HEK293 (cell line): ENCODE measurements at regions not wholly inside any gene's neighbourhood (a gene's known extent, or its start where the extent isn't known, plus 50 kb on each side); places are given as distances from the start of the nearest gene placed in this dataset.

ENCODE experiments used
- CTCF ChIA-PET: fragments of 350-600 bp; formaldehyde crosslinking; extraction: SDS; loops from one replicate; lab custom pipeline; 2021; ENCODE audit warnings: antibody characterized with exemption; lab: Yijun Ruan, JAX
- POLR2A ChIA-PET: fragments of 300-600 bp; formaldehyde crosslinking; extraction: SDS; loops from one replicate; lab custom pipeline; 2020; ENCODE audit warnings: antibody characterized with exemption, inconsistent platforms; lab: Yijun Ruan, JAX
- H3K27ac ChIP-seq: fragments of 200-500 bp; sonication (Bioruptor generic); 2 replicates; pipeline ENCODE4 v1.5.1; 2014; ENCODE audit warnings: low read depth, low read length, control low read depth, inconsistent platforms; ENCODE audit errors: extremely low read depth
- H3K36me3 ChIP-seq, 2 experiments: fragments of 200-500 bp in 1 of 2; sonication (Bioruptor generic) in 1 of 2; 1 replicate in 1 of 2; 2 replicates in 1 of 2; pipeline ENCODE4 v1.5.1; 2014 to 2017; ENCODE audit warnings: inconsistent platforms in 2 of 2, low read length in 2 of 2; ENCODE audit not compliant: control insufficient read depth in 2 of 2, insufficient read depth in 1 of 2
- H3K4me1 ChIP-seq: fragments of 200-500 bp; sonication (Bioruptor generic); 2 replicates; pipeline ENCODE4 v1.5.1; 2014; ENCODE audit warnings: mild to moderate bottlenecking, low read length, inconsistent platforms; ENCODE audit not compliant: control insufficient read depth, insufficient read depth
- H3K4me3 ChIP-seq: 2 replicates; pipeline ENCODE4 v1.5.1; 2011; ENCODE audit warnings: low read depth, mild to moderate bottlenecking, control low read depth, low read length, moderate library complexity
- H3K9me3 ChIP-seq: fragments of 200-500 bp; sonication (Bioruptor generic); 2 replicates; pipeline ENCODE4 v1.5.1; 2014; ENCODE audit warnings: low read depth, low read length, inconsistent platforms; ENCODE audit not compliant: control insufficient read depth, insufficient read depth
- HIC1 ChIP-seq: fragments of 450-650 bp; formaldehyde crosslinking; IDR thresholded peaks from 2 replicates; pipeline ENCODE4 v1.5.1; 2016; ENCODE audit warnings: missing biosample characterization, missing genetic modification characterization
- KLF16 ChIP-seq: fragments of 450-650 bp; formaldehyde crosslinking; IDR thresholded peaks from 2 replicates; pipeline ENCODE4 v1.5.1; 2017; ENCODE audit warnings: missing biosample characterization, missing genetic modification characterization
- PRDM1 ChIP-seq: fragments of 450-650 bp; formaldehyde crosslinking; IDR thresholded peaks from 2 replicates; pipeline ENCODE4; 2016; ENCODE audit warnings: missing biosample characterization, missing genetic modification characterization
- SCRT2 ChIP-seq: fragments of 450-650 bp; formaldehyde crosslinking; IDR thresholded peaks from 2 replicates; pipeline ENCODE4 v1.5.1; 2016; ENCODE audit warnings: missing biosample characterization, missing genetic modification characterization
- SP2 ChIP-seq: fragments of 450-650 bp; formaldehyde crosslinking; IDR thresholded peaks from 2 replicates; pipeline ENCODE4 v1.5.1; 2016; ENCODE audit warnings: missing biosample characterization, missing genetic modification characterization
- ZBTB49 ChIP-seq: fragments of 450-650 bp; formaldehyde crosslinking; IDR thresholded peaks from 2 replicates; pipeline ENCODE4 v1.5.1; 2016; ENCODE audit warnings: missing biosample characterization, missing genetic modification characterization, low read depth
- ZBTB6 ChIP-seq: fragments of 450-650 bp; formaldehyde crosslinking; IDR thresholded peaks from 2 replicates; pipeline ENCODE4 v1.5.1; 2017; ENCODE audit warnings: missing biosample characterization, missing genetic modification characterization
- ZBTB7A ChIP-seq: fragments of 450-650 bp; formaldehyde crosslinking; IDR thresholded peaks from 2 replicates; pipeline ENCODE4 v1.5.1; 2016; ENCODE audit warnings: low read depth, missing biosample characterization, missing genetic modification characterization
- ZBTB8A ChIP-seq: fragments of 450-650 bp; formaldehyde crosslinking; IDR thresholded peaks from 2 replicates; pipeline ENCODE4 v1.5.1; 2016; ENCODE audit warnings: missing biosample characterization, missing genetic modification characterization
- ZNF114 ChIP-seq: fragments of 450-650 bp; formaldehyde crosslinking; IDR thresholded peaks from 2 replicates; pipeline ENCODE4 v1.5.0; 2017; ENCODE audit warnings: missing biosample characterization, missing genetic modification characterization
- ZNF239 ChIP-seq: fragments of 450-650 bp; formaldehyde crosslinking; IDR thresholded peaks from 2 replicates; pipeline ENCODE4 v1.5.1; 2016; ENCODE audit warnings: missing biosample characterization, missing genetic modification characterization
- ZNF280C ChIP-seq: fragments of 450-650 bp; formaldehyde crosslinking; IDR thresholded peaks from 2 replicates; pipeline ENCODE4 v1.5.1; 2016; ENCODE audit warnings: missing biosample characterization, missing genetic modification characterization
- ZNF398 ChIP-seq: fragments of 450-650 bp; formaldehyde crosslinking; IDR thresholded peaks from 2 replicates; pipeline ENCODE4 v1.5.1; 2017; ENCODE audit warnings: missing biosample characterization, missing genetic modification characterization
- ZNF449 ChIP-seq: fragments of 450-650 bp; formaldehyde crosslinking; IDR thresholded peaks from 2 replicates; pipeline ENCODE4 v1.5.1; 2017; ENCODE audit warnings: missing biosample characterization, mild to moderate bottlenecking, missing genetic modification characterization, moderate library complexity
- ZNF529 ChIP-seq: fragments of 450-650 bp; formaldehyde crosslinking; IDR thresholded peaks from 2 replicates; pipeline ENCODE4 v1.5.1; 2017; ENCODE audit warnings: missing genetic modification characterization, missing biosample characterization; ENCODE audit not compliant: insufficient replicate concordance
- ZNF544 ChIP-seq: fragments of 450-650 bp; formaldehyde crosslinking; IDR thresholded peaks from 2 replicates; pipeline ENCODE4 v1.5.0; 2017; ENCODE audit warnings: missing biosample characterization, missing genetic modification characterization
- ZNF549 ChIP-seq: fragments of 450-650 bp; IDR thresholded peaks from 2 replicates; pipeline ENCODE4 v1.5.1; 2018; ENCODE audit warnings: missing biosample characterization, missing genetic modification characterization, mild to moderate bottlenecking, inconsistent platforms, moderate library complexity
- ZNF555 ChIP-seq: fragments of 450-650 bp; formaldehyde crosslinking; conservative IDR thresholded peaks from 2 replicates; pipeline ENCODE4 v1.5.1; 2017; ENCODE audit warnings: missing biosample characterization, mild to moderate bottlenecking, missing genetic modification characterization, inconsistent platforms
- ZNF660 ChIP-seq: fragments of 450-650 bp; IDR thresholded peaks from 2 replicates; pipeline ENCODE4 v1.5.1; 2018; ENCODE audit warnings: missing biosample characterization, mild to moderate bottlenecking, missing genetic modification characterization
- ZSCAN16 ChIP-seq: fragments of 450-650 bp; formaldehyde crosslinking; IDR thresholded peaks from 2 replicates; pipeline ENCODE4 v1.5.1; 2016; ENCODE audit warnings: missing biosample characterization, missing genetic modification characterization

- no peaks in the 10 kb centered on the region for H3K4me1 ChIP-seq
- no peak overlapping the region for H3K4me3 ChIP-seq
- CTCF ChIA-PET, result no interaction called here
- H3K9me3 ChIP-seq, result no peaks in the 10 kb centered on the region
- no peaks in the 10 kb centered on the region for H3K36me3 ChIP-seq
- no peak for TF ChIP-seq SP2 (tag by site-specific recombination)
- TF ChIP-seq ZSCAN16 (tag by site-specific recombination), result no peak
- TF ChIP-seq ZBTB49 (tag by site-specific recombination), result no peak
- TF ChIP-seq ZNF280C, result no peak
- TF ChIP-seq ZNF555 (tag by site-specific recombination), result no peak
- TF ChIP-seq SCRT2 (tag by site-specific recombination), result no peak
- no peak for TF ChIP-seq ZNF114 (tag by site-specific recombination)
- TF ChIP-seq ZNF549 (tag by site-specific recombination), result no peak
- no peak for TF ChIP-seq ZBTB6
- no peak for TF ChIP-seq ZBTB7A (tag by site-specific recombination)
- no peak for TF ChIP-seq ZBTB8A (tag by site-specific recombination)
- no peak for TF ChIP-seq ZNF660 (tag by site-specific recombination)
- POLR2A ChIA-PET, result no interaction called here
- H3K27ac ChIP-seq, result no peak overlapping the region
These were observed 384.0 kb upstream of the IRX4 start for GRCh38 chr5:2266641-2267240.

GRCh38 chr5:2265341-2265740 lies 382.6 kb upstream of the IRX4 start:
- TF ChIP-seq ZNF449 (no peak), ZNF239 (tag by site-specific recombination) (no peak), ZNF529 (tag by site-specific recombination) (no peak)
- CTCF ChIA-PET, result no interaction called here
- Histone ChIP-seq H3K4me1 (no peaks in the 10 kb centered on the region), H3K27ac (no peak overlapping the region), H3K36me3 (no peaks in the 10 kb centered on the region), H3K9me3 (no peaks in the 10 kb centered on the region), H3K4me3 (no peak overlapping the region)
- POLR2A ChIA-PET, result no interaction called here

GRCh38 chr5:2263763-2264162 lies 381.0 kb upstream of the IRX4 start:
- CTCF ChIA-PET, result no interaction called here
- no peaks in the 10 kb centered on the region for H3K9me3 ChIP-seq
- no peaks in the 10 kb centered on the region for H3K36me3 ChIP-seq
- POLR2A ChIA-PET, result no interaction called here
- no peak overlapping the region for H3K27ac ChIP-seq
- no peak overlapping the region for H3K4me3 ChIP-seq
- no peaks in the 10 kb centered on the region for H3K4me1 ChIP-seq
- TF ChIP-seq PRDM1 (tag by site-specific recombination), result no peak
- TF ChIP-seq ZNF398 (tag by site-specific recombination), result no peak
- no peak for TF ChIP-seq HIC1
- no peak for TF ChIP-seq ZNF529 (tag by site-specific recombination)
- no peak for TF ChIP-seq KLF16
- no peak for TF ChIP-seq ZBTB7A (tag by site-specific recombination)
- TF ChIP-seq ZNF544 (tag by site-specific recombination), result no peak
